Renal pelvis (tissue), 1 donor: ENCODE measurements at regions not wholly inside any gene's neighbourhood (a gene's known extent, or its start where the extent isn't known, plus 50 kb on each side); places are given as distances from the start of the nearest gene placed in this dataset.

Experiments
- DNase-seq: peaks from one replicate; pipeline ENCODE4 v3.0.0-alpha.2; 2013

GRCh38 chr4:152021788-152022438, 261.1 kb upstream of the GATB start:
- DNase-seq: no peak

DNA sequence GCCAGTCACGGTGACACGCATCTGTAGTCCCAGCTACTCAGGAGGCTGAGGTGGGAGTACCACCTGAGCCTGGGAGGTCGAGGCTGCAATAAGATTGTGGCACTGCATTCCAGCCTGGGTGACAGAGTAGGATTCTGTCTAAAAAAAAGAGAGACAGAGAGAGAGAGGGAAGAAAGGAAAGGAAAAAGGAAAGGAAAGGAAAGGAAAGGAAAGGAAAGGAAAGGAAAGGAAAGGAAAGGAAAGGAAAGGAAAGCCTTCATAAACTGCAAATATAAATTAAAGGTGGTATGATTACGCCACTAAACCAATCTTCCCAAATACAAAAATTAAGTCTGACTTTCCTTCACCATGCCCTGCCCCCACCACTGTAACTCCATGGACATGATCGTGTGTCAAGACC, 259.3 kb upstream of the GATB start:
- DNase-seq: no peak

GRCh38 chr4:152016303-152016620, 255.5 kb upstream of the GATB start:
- DNase-seq: no peak

DNA sequence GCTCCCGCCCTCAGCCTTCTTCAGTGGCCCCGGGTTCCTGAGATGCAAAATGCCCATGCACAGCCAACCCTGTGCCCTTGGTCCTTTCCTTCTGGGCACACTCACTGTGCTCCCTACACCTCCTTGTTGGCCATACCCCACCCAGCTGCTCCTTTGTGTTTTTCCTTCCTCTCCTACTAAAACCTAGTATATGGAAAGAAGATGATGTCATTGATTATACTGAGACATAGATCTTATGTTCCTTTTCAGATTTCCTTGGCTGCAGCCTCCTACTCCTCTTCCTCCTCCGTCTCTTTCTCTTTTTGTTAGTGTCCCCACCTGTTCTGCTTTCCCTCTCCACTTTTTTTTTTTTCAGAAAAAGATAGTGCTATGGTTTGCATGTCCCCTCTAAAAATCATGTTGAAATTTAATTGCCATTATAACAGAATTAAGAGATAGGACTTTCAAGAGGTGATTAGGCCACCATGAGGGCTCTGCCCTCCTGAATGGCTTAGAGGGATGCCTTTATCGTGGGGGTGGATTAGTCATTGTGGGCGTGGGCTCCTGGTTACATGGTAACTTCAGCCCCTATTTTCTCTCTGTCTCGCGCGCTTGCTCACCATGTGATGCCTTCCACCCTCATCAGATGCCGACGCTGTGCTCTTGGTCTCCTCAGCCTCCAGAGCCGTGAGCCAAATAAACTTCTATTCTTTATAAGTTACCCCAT, 254.9 kb upstream of the GATB start:
- DNase-seq: no peak

DNA sequence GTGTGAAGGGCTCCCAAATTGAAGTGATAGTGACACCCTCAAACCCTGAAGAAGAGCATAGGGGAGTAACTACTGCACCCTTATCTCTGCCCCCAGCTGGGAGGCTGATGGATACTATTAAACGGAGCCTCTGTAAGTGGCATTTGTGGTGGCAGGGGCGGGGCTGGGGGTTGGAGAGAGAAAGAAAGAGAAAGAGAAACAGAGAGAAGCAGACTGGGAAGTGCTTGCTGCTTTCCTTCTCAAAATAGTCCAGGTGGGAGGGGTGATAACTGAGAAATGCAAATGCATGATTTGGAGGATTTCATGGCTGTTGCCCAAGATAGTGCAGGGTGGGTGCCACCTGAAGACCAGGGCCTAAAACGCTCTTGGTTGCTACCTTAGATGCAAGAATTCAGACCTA, 253.5 kb upstream of the GATB start:
- no peak for DNase-seq

GRCh38 chr4:152011469-152011868, 250.7 kb upstream of the GATB start:
- DNase-seq: no peak

DNA sequence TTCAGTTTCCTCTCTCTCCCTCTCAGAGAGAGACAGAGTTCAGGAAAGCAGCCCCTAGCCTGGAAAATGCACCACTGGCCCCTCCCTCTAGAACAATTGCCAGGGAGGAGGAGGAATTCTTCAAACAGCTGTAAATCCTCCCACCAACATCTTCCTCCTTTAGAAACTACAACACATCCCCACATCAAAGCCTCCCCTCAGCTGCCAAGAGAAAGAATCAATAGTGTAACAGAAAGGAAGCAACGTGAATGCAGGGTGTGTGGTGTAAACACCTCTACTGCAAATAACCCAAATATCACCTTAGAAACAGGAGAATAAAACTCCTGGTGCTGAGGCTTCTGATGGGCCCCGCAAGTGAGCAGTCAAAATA, 249.9 kb upstream of the GATB start:
- DNase-seq: peak; percentile 16

DNA sequence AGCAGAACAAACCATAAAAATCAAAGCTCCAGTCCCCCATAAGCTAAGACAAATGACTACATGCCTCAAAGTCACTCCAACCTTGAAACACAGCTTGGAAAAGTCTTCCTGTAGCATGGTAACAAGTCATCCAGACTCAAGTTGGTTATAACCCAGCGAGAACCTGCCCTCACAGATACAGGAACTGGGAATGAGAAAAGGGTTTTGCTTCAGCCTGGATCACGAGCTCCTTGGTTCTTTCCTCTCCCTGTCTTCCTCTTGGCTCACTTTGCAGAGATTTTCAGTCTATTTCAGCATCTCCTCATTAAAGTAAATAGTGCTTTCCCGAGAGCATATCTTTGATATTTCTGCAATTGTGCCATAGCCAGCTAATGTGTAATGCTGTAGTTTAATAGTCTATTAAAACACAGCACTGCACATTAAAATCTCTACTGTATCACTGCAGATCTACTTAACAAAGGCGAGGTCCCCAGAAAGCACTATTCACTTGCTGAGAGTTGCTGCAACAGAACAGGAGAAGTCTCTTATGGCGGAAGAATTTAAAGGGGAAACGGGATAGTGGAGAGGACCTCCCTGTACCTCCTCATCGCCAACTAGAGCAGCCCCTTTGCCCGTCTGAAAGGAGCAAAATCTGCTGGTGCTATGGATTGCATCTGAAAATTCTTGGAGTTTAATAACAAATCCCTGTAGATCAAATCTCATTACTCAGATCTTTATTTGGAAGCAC, 249.3 kb upstream of the GATB start:
- no peak for DNase-seq

GRCh38 chr4:152009031-152009670, 248.3 kb upstream of the GATB start:
- peak; percentile 33 for DNase-seq

GRCh38 chr4:152007111-152007510, 246.3 kb upstream of the GATB start:
- DNase-seq: no peak

DNA sequence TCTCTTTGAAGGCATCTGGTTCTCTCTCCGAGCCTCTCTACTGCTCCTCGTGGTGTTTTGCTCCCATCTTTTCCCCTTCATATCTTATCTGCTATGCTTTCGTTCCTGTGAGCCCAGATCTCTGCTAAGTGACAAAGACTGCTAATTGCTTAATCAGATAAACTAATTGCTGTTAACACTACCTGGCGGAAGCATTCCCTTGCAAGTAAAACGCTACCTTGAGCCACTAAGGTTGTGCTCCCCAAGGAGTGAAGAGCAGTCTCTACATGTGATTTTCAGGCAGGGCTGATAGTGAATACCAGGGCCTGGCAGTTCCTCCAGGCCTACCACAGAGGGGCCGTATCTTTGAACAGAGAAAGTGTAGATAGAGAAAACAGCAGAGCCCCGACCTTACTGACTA, 244.0 kb upstream of the GATB start:
- DNase-seq: no peak

DNA sequence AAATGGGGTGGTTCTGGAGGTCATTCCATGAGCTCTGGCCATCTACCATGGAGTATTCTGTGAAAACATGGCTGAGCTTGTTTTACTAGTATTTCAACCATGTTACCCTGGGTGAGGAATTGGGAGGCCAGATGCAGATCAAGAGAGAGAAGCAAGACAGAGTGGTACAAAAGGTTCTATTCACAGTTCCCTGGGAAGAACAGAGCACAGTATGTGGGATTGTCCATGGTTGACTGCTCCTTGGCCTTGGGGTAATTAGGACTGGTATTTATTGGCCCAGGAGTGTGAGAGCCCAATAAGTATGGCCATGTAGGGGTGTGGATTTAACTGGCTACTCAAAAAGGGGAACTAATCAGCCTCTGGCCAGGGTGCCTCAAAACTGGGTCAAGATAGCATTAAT, 239.7 kb upstream of the GATB start:
- no peak for DNase-seq

GRCh38 chr4:151998723-151999122, 237.9 kb upstream of the GATB start:
- DNase-seq: no peak

DNA sequence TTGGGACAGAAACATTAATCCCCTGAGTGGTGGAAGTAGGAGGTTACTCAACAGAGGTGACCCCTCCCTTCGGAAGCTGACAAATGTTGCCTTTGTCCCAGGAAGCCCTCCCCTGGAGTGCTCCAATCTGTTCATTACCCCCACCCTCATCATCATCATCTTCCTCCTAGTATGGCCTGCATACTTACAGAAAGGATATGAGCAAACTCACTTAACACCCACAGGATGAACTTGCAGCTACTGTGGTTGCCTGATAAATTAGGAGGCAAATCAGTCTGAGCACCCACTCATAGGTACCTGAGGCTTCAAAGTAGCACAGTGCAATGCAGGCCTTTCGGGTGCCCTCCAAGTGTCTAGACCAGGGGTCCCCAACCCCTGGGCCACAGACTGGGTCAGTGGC, 236.7 kb upstream of the GATB start:
- DNase-seq: no peak

DNA sequence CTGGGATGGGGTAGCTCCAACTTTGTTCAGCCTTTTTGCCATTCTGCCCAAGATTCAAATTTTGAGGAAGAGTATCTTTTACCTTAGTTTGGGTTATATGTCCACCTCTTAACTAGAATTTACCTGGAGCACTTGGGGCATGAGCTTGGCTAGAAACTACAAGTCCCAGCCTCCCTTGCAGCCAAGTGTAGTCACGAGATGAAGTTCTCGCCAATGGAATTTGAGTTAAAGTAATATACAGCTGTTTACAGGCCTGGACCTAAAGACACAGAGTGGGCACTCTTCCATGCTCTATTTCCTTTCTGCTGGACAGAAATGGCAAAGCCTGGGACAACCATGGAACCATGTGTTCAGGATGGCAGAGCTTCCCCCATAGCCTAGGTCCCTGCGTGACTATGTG, 233.6 kb upstream of the GATB start:
- no peak for DNase-seq

- no peak for DNase-seq
Observed at GRCh38 chr4:151993521-151993920, 232.7 kb upstream of the GATB start.

- no peak for DNase-seq
Observed at GRCh38 chr4:151992332-151993154, 231.7 kb upstream of the GATB start.

DNA sequence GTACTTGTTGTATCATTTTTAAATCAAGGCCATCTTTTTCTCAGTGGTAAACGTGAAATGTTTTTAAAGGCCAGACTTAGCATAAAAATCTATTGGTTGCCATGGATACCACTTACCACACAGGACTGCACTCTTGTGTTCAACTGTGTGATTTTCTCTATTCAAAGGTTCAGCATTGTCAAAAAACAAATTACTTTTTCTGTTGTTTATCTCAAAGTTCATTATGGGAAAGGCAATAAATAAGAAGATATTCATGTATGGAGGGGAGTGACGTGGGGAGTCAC, 231.0 kb upstream of the GATB start:
- no peak for DNase-seq

DNA sequence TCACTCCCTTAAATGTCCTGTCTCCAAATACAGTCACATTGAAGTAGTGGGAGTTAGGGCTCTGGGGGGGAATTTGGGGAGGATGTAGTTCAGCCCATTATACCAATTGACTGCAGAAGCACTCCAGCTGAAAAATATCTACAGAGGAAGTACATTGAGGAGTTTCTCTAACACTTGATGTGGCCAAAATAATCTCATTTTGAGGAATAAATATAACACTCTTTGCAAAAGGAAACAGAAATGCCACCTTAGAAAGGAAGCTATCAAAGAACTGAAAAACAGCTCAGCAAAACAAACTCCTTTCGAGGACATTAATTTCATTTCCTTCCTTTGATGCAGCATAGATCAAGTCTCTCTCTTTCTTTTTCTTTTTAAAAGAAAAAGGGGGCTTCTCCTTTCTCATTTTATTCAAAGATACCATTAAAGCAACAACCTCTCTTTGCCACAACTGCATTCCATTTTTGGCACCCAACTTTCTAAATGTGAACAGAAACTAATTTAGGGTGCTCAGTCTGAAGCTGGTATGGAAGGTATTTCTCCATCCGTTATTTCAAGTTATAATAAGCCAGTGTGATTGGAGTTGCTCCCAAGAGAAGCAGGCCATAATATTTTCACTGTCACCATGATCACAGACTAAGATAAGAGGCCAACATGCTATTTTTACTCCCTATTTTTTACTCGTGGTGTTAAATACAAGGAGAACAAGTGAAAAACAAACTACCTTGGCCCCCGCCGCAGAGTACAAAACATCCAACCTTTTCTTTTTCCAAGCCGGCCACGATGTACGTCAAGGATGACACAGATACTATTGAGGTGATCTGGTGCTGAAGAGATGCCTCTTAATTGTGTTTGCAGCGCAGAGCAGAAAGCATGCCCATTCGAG, 230.4 kb upstream of the GATB start:
- no peak for DNase-seq

GRCh38 chr4:151990201-151990600, 229.4 kb upstream of the GATB start:
- DNase-seq: no peak

- DNase-seq: no peak
Observed at GRCh38 chr4:151988591-151988990, 227.8 kb upstream of the GATB start.
